Glomerular visceral epithelial cell (primary cell): ENCODE measurements at regions not wholly inside any gene's neighbourhood (a gene's known extent, or its start where the extent isn't known, plus 50 kb on each side); places are given as distances from the start of the nearest gene placed in this dataset.

Source experiments
- DNase-seq: peaks from one replicate; pipeline ENCODE4 v3.0.0-alpha.2; 2016; ENCODE audit errors: extremely low spot score

GRCh38 chr15:70491201-70491621 lies 272.1 kb downstream of the UACA start:
- peak; percentile 33 for DNase-seq

- DNase-seq = no peak
Observed at GRCh38 chr15:70490838-70491155, 272.6 kb downstream of the UACA start.

- no peak for DNase-seq
Observed at GRCh38 chr15:70490148-70490837, 273.1 kb downstream of the UACA start.

- DNase-seq = no peak
Observed at GRCh38 chr15:70488941-70489848, 274.2 kb downstream of the UACA start.

- peak; percentile 73 for DNase-seq
Observed at GRCh38 chr15:70488002-70488605, 275.3 kb downstream of the UACA start.

- DNase-seq = no peak
Observed at GRCh38 chr15:70487387-70487740, 276.0 kb downstream of the UACA start.

GRCh38 chr15:70486451-70487386 lies 276.6 kb downstream of the UACA start:
- peak; percentile 99 for DNase-seq

- DNase-seq = no peak
Observed at GRCh38 chr15:70486012-70486411, 277.3 kb downstream of the UACA start.

GRCh38 chr15:70484993-70485392 lies 278.4 kb downstream of the UACA start:
- DNase-seq = no peak

- DNase-seq = no peak
Observed at GRCh38 chr15:70483513-70483912, 279.8 kb downstream of the UACA start.

- DNase-seq = peak; percentile 54
Observed at GRCh38 chr15:70480196-70480856, 283.0 kb downstream of the UACA start.

- DNase-seq = no peak
Observed at GRCh38 chr15:70479785-70480184, 283.6 kb downstream of the UACA start.

- no peak for DNase-seq
Observed at GRCh38 chr15:70479056-70479455, 284.3 kb downstream of the UACA start.

GRCh38 chr15:70478251-70478990 lies 284.9 kb downstream of the UACA start:
- DNase-seq = no peak

GRCh38 chr15:70477750-70478250 lies 285.6 kb downstream of the UACA start:
- DNase-seq = no peak

- DNase-seq = no peak
Observed at GRCh38 chr15:70476441-70476840, 286.9 kb downstream of the UACA start.

- DNase-seq = peak; percentile 33
Observed at GRCh38 chr15:70475921-70476320, 287.4 kb downstream of the UACA start.

GRCh38 chr15:70475407-70475781 lies 288.0 kb downstream of the UACA start:
- DNase-seq = no peak

- peak; percentile 95 for DNase-seq
Observed at GRCh38 chr15:70474471-70475406, 288.6 kb downstream of the UACA start.
